HUDEP-2 (cell line): ENCODE measurements at regions not wholly inside any gene's neighbourhood (a gene's known extent, or its start where the extent isn't known, plus 50 kb on each side); places are given as distances from the start of the nearest gene placed in this dataset.
"Not testable (repeated sequence)": the region's sequence is repeated elsewhere in the genome, so short reads cannot be mapped to it uniquely, and the experiment has no call there.

Experiments
- DNase-seq, 76 experiments: peaks; one replicate each; lab custom pipeline; 2025; ENCODE audit not compliant: unreplicated experiment in 76 of 76; lab: John Stamatoyannopoulos, UW

GRCh38 chr12:74051848-74052247 is 485.8 kb upstream of the ATXN7L3B start:
- DNase-seq: no peak

DNA sequence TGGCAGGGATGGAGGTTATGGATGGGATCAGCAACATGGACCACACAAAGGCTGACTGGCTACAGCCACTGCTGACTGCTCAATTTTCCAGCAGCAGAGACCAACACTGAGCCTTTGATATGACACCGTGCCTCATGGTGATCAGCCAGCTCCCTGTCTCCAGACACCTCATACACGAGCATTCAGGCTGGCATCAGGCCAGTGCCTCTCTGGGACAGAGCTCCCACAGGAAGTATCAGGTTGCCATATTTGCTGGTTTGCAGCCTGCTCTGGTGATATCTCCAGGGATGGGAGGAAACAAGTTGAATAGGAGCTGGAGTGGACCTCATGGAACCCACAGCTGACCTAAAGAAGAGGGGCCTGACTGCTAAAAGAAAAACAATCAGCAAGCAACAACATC is 471.2 kb upstream of the ATXN7L3B start:
- DNase-seq: no peak

GRCh38 chr12:74071182-74071581 is 466.5 kb upstream of the ATXN7L3B start:
- DNase-seq: no peak

DNA sequence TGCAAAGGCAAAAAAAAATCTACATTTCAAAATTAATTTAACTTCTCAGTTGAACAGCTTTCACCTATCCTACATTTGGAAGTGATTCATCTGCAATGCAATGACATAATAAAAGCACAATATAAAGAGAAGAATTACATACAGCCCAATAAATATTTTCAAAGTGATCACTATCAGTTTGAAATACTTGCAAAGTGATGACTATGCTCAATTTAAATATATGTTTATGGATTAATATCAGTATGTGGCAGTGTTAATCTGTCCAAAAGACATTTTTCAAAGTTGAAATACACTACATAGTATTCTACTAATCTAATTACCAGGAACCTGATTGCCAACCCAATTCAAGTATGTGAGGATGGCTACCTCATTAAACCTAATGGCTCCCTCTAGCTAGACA is 460.7 kb upstream of the ATXN7L3B start:
- no peak for DNase-seq

- no peak for DNase-seq
Observed at GRCh38 chr12:74105434-74105833, 432.2 kb upstream of the ATXN7L3B start.

DNA sequence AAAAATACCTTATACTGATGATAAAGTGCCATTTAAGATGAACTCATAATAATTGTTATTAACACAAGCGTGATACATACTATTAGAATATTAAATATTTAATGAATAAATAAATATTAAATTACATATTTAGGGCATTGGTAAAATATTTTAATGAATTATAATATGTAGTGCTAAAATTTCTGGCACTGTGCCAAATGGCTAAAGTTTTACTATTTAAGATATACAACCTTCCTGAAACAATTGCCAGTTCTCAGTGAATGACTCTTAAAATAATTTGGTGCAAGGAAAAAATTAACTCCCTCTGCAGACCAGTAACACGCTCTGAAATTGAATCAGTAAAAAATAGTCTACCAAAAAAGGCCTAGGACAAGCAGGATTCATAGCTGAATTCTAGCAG is 428.9 kb upstream of the ATXN7L3B start:
- DNase-seq: no peak

DNA sequence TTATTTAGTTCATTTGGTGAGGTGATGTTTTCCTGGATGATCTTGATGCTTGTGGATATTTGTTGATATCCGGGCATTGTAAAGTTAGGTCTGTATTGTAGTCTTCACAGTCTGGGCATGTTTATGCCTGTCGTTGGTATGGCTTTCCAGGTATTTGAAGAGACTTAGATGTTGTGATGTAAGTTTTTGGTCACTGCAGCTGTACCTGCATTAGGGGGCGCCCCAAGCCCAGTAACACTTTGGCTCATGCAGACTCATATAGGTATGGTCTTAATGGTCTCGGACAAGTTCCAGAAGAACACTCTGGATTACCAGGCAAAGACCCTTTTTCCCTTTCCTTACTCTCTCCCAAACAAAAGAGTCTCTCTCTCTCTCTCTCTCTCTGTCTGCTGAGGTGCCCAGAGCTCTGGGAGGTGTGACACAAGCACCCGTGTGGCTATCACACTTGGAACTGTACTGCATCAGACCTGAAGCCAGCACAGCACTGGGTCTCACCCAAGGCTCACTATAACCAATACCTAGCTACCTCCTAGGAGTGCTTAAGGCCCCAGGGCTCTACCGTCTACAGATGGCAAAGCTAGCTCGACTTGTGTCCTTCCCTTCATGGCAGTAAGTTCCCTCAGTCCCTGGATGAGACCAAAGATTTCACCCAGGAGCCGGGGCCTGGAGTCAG is 425.8 kb upstream of the ATXN7L3B start:
- peak in 7 of 76 experiments; percentile 0 to 8 (median 2) for DNase-seq

- no peak for DNase-seq
Observed at GRCh38 chr12:74119811-74120362, 417.7 kb upstream of the ATXN7L3B start.

GRCh38 chr12:74120644-74121043 is 417.0 kb upstream of the ATXN7L3B start:
- DNase-seq: no peak

DNA sequence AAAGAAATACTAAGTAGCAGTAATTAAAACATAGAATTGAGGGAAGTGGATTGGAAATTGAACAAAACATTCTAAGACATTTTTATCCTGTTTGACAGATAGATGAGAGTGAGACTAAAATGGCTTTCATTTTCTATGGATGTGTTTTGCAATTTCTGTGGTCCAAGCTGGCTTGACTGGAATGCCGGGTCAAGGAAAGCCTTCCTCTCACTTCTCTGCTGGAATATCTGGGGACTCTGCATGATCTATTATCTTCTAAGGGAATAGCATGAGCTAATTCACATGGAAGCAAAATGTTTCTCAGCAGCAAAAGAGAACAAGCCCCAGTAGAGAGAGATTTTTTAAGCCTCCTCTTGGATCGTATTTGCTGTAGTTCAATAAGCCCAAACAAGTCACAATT is 407.9 kb upstream of the ATXN7L3B start:
- no peak for DNase-seq

DNA sequence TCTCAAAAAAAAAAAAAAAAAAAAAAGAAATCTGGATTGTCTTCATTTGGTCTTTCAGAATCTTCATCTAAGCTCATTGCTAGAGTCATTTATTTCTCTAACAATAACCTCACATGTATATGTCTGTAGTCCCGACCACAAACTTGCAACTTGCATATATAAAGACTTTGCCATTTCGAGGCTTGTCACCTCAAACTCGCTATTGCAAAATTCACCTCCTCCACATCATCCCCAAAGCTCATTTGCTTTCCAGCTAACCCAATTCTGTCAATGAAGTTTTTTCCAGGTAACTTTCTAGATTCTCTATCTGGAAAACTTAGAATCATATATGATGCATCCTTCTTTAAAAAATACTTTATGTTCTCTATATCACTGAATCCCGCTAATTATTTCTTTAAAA is 393.2 kb upstream of the ATXN7L3B start:
- DNase-seq: no peak

- no peak for DNase-seq
Observed at GRCh38 chr12:74145328-74145727, 392.3 kb upstream of the ATXN7L3B start.

- no peak for DNase-seq
Observed at GRCh38 chr12:74148849-74149248, 388.8 kb upstream of the ATXN7L3B start.

GRCh38 chr12:74152370-74152769 is 385.3 kb upstream of the ATXN7L3B start:
- no peak for DNase-seq

DNA sequence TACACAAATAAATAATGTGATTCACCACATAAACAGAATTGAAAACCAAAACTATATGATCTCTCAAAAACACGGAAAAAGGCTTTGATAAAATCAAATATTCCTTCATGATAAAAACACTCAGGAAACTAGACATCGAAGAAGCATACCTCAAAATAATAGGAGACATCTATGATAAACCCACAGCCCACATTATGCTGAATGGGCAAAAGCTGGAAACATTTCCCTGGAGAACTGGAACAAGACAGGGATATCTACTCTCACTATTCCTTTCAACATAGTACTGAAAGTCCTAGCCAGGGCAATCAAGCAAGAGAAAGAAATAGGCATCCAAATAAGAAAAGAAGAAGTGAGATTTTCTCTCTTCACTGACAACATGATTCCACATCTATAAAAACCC is 371.5 kb upstream of the ATXN7L3B start:
- DNase-seq: no peak

- no peak for DNase-seq
Observed at GRCh38 chr12:74169607-74170006, 368.0 kb upstream of the ATXN7L3B start.

DNA sequence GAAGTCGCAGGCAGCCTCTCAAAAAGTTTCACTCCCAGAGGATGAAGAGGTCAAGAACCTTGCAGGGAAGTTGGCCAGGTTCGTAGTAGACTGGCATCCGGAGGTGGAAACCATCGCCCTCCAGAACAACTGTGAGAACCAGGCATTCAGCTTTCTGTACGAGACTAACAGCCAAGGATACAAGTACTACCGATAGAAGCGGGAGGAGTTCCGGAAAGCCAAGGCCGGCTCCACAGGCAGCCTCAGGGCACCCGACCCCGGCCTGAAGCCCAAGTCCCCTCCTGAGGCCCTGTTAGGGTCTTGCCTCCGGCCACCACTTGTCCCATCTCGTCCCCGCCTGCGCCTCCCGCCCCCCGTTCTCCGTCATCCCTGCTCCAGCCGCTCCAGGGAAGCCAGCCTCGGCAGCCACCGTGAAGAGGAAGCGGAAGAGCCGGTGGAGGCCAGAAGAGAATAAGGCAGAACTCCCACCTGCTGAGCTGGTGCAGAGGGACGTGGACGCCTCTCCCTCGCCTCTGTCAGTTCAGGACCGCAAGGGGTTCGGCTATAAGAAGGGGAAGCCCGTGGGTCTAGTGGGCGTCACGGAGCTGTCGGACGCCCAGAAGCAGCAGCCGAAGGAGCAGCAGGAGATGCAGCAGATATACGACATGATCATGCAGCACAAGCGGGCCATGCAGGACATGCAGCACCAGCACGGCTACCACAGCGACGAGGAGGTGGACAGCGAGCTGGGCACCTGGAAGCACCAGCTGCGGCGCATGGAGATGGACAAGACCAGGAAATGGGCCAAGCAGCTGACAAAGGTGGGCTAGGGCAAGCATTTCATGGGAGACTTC is 366.8 kb upstream of the ATXN7L3B start:
- DNase-seq: no peak

- DNase-seq: no peak
Observed at GRCh38 chr12:74171478-74171909, 366.1 kb upstream of the ATXN7L3B start.

DNA sequence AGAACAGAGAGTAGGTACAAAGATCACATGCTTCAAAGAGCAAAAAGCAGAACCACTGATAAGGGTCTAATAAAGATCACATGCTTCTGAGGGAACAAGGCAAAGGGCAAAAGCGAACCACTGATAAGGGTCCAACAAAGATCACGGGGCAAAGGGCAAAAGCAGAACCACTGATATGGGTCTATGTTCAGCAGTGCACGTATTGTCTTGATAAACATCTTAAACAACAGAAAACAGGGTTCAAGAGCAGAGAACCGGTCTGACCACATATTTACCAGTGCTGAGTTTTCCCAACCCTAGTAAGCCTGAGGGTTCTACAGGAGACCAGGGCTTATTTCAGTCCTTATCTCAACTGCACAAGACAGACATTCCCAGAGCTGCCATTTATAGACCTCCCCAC is 362.7 kb upstream of the ATXN7L3B start:
- DNase-seq: not testable (repeated sequence)

DNA sequence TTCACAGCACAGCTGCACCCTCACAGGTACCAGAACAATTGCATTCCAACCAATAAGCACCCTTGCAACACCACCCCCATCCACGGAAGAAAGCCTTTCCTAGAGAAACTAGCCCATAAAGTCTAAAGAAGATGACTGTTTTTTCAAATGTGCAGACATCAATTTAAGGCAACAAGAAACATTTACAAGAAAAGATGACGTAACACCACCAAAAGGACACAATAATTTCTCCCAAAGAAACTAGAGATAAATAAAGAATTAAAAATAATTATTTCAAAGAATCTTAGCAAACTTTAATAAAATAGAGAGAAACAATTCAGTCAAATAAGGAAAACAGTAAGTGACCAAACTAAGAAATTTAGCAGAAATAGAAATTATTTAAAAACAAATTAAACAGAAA is 352.3 kb upstream of the ATXN7L3B start:
- DNase-seq: no peak

DNA sequence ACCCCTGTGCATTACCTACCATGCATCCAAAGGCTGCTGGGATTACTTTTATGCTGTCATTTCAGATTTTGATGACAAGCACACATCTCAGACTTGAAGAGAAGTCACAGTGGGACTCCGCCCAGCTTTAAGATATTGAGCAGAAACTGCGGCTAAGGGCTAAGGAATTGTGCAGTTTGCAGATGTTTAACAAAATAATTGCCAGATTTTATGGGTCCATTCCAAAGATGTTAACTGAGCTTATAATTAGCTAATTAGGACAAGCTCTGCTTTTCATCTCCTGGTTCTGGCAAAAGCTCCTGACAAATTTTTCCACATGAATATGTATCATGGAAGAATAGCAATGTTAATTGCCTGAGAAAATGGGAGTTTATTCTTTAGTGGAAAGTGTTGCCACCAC is 344.4 kb upstream of the ATXN7L3B start:
- no peak for DNase-seq

DNA sequence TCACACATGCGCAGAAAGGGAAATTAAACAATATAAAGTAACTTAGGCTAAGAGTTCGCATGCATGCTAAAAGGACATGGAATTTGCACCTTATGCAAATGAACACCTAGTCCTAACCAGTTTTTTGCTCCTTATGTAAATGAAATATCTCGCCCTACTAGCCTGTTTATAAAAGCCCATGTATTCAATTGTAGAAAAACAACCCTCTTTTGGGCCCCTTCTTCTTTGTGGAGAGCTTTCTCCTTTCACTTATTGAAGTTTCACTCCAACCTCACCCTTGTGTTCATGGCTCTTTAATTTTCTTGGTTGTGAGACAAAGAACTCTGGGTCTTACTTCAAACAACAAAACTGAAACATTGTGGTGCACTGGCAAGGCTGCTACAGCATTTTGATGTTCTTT is 333.4 kb upstream of the ATXN7L3B start:
- no peak for DNase-seq
